Esophagus muscularis mucosa (tissue), 4 donors: ENCODE measurements at regions not wholly inside any gene's neighbourhood (a gene's known extent, or its start where the extent isn't known, plus 50 kb on each side); places are given as distances from the start of the nearest gene placed in this dataset.

Experiments used
- DNase-seq: peaks from one replicate; pipeline ENCODE4 v3.0.0-alpha.2; 2017; ENCODE audit errors: extremely low spot score
- H3K27ac ChIP-seq, 4 donors: fragments of 200-600 bp; sonication (generic); replicated peaks in 1 of 4; 1 replicate in 3 of 4; 2 replicates in 1 of 4; pipeline ENCODE4 v1.5.1; 2016 to 2019; ENCODE audit warnings: mild to moderate bottlenecking in 1 of 4
- H3K27me3 ChIP-seq, 4 donors: fragments of 200-600 bp; sonication (generic); one replicate each; pipeline versions ENCODE4 v1.5.1 to v1.6.0; 2016 to 2019
- H3K36me3 ChIP-seq, 4 donors: fragments of 200-600 bp; sonication (generic); one replicate each; pipeline ENCODE4 v1.5.1; 2016 to 2019
- H3K4me1 ChIP-seq, 4 donors: fragments of 200-600 bp; sonication (generic); one replicate each; pipeline ENCODE4 v1.5.1; 2016 to 2019
- H3K4me3 ChIP-seq, 4 donors: fragments of 200-600 bp; sonication (generic); 1 replicate in 2 of 4; 2 replicates in 2 of 4; pipeline ENCODE4 v1.5.1; 2016 to 2019; ENCODE audit warnings: mild to moderate bottlenecking in 4 of 4, moderate library complexity in 1 of 4
- H3K9me3 ChIP-seq, 4 donors: fragments of 200-600 bp; sonication (generic); 1 replicate in 3 of 4; 2 replicates in 1 of 4; pipeline ENCODE4 v1.5.1; 2016 to 2019
- EP300 ChIP-seq: sonication (generic); formaldehyde crosslinking; IDR thresholded peaks from one replicate; pipeline ENCODE4 v1.6.1; 2017; ENCODE audit warnings: antibody characterized with exemption
- POLR2A ChIP-seq: fragments of 450-650 bp; IDR thresholded peaks from one replicate; pipeline ENCODE4 v1.6.1; 2017; ENCODE audit warnings: antibody characterized with exemption, moderate library complexity, mild to moderate bottlenecking, low read depth
- POLR2AphosphoS5 ChIP-seq, 2 donors: sonication (generic); formaldehyde crosslinking; IDR thresholded peaks; one replicate each; pipeline ENCODE4 v1.6.1; 2017; ENCODE audit warnings: antibody characterized with exemption in 2 of 2
- WGBS: methylation state at CpG from one replicate; pipeline ENCODE4 v1.1.5; 2018; 5-methylcytosine and 5-hydroxymethylcytosine counted together
- intact Hi-C: fragments of 100-400 bp; cut with DNase I; formaldehyde crosslinking; loops from one replicate; pipeline ENCODE4 v1.15.1; 2023
- TF ChIP-seq, protein P1 (sequence below), 3 experiments: fragments of 200-600 bp in 2 of 3; fragments of 450-650 bp in 1 of 3; sonication (generic) in 2 of 3; IDR thresholded peaks; one replicate each; pipeline ENCODE4 v1.5.1; 2017 to 2019; ENCODE audit warnings: antibody characterized with exemption in 3 of 3, mild to moderate bottlenecking in 2 of 3, moderate library complexity in 1 of 3

DNA sequence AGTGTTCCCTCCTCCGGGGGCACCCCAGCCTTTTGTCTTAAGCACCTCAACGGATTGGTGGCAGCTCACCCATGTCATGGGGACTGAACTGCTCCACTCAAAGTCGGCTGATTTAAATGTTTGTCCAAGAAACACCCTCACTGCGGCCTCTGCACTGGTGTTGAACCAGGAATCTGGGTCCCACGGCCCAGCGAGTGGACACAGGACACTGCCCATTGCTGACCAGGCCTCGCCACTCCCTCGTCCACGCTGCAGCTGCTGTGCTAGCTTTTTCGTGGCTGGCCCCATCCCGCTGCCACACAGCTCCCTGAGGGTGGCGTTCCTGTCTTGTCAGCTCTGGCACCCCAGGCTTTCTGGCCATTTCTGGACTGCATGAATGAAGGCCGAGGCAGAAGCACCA, 646.2 kb downstream of the BRD1 start:
- WGBS: 75% methylated on average over 9 of the region's 13 CpGs
- H3K4me3 ChIP-seq: no peak overlapping the region
- peaks cover 0 to under 1% (median 0%) of the 10 kb centered on the region in 4 donors for H3K9me3 ChIP-seq
- H3K27ac ChIP-seq: no peak overlapping the region
- no peak for DNase-seq
- intact Hi-C loops: no loop called here
- no peaks in the 10 kb centered on the region for H3K36me3 ChIP-seq
- no peaks in the 10 kb centered on the region for H3K4me1 ChIP-seq
- peaks cover 0 to 77% (median 0%) of the 10 kb centered on the region in 4 donors for H3K27me3 ChIP-seq
- TF ChIP-seq POLR2AphosphoS5 (IDR thresholded peaks at IDR 0.05) (no peak), POLR2A (no peak), EP300 (no peak)
- TF ChIP-seq, protein P1, sequence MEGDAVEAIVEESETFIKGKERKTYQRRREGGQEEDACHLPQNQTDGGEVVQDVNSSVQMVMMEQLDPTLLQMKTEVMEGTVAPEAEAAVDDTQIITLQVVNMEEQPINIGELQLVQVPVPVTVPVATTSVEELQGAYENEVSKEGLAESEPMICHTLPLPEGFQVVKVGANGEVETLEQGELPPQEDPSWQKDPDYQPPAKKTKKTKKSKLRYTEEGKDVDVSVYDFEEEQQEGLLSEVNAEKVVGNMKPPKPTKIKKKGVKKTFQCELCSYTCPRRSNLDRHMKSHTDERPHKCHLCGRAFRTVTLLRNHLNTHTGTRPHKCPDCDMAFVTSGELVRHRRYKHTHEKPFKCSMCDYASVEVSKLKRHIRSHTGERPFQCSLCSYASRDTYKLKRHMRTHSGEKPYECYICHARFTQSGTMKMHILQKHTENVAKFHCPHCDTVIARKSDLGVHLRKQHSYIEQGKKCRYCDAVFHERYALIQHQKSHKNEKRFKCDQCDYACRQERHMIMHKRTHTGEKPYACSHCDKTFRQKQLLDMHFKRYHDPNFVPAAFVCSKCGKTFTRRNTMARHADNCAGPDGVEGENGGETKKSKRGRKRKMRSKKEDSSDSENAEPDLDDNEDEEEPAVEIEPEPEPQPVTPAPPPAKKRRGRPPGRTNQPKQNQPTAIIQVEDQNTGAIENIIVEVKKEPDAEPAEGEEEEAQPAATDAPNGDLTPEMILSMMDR (IDR thresholded peaks at IDR 0.05): no peak

DNA sequence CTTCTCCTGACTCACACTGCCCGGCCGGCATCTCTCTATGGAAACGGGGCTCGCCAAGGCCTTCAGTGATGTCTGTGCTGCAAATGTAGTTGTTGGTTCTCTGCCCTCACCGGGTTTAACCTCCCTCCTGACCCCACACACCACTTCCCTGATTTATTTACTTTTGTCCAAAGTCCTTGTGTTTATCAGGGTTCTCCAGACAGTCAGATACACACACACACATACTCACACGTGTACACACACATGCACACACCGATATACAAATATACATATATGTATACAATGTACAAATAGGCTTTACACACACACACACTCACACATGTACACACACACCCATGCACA, 647.0 kb downstream of the BRD1 start:
- peaks cover 0 to 69% (median 0%) of the 10 kb centered on the region in 4 donors for H3K27me3 ChIP-seq

DNA sequence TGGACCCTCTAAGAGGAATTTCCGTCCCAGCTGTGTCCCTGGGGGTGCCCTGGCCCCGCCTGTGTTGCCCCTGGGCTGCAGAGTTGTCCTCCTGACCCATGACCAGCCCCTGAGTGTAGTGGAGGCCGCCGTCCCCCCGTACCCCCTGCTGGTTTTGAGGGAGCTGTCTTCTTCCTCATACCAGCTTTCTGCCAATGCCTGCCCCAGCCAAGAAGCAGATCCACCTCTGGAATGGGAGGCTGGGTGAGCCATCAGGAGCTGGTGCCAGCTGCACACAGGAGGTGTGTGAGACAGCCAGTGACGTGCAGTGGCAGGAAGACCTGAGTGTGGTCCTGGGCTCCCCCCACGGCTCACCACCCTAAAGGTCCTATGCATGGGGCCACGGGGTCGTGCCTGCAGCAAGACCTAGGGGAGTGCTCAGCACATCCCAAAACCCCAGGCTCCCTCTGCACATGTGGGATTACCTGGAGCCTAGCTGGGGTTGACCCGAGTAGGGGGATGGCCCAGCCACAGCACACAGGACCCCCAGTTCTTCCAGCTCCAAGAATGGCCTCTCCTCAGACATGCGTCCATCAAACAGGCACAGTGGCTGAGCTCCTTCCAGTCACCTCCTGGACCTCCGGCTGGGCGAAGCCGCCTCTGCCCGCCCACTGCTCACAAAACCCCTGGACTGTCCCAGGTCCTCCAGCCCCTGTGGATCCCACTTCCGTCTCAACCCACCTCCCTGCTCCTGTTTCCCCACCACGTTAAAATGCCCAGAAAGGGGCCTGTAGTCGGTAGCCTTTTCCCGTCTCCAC, 647.6 kb downstream of the BRD1 start:
- peaks cover 0 to 64% (median 0%) of the 10 kb centered on the region in 4 donors for H3K27me3 ChIP-seq
- WGBS: 83% methylated on average over 15 of the region's 19 CpGs
- no peak overlapping the region for H3K4me3 ChIP-seq
- intact Hi-C loops: no loop called here
- no peak overlapping the region for H3K27ac ChIP-seq
- H3K36me3 ChIP-seq: no peaks in the 10 kb centered on the region
- TF ChIP-seq POLR2A: no peak
- TF ChIP-seq POLR2AphosphoS5 (IDR thresholded peaks at IDR 0.05): no peak
- TF ChIP-seq EP300: no peak
- TF ChIP-seq, protein P1 (IDR thresholded peaks at IDR 0.05): no peak
- DNase-seq: no peak
- no peaks in the 10 kb centered on the region for H3K4me1 ChIP-seq
- H3K9me3 ChIP-seq: peaks cover 0 to 3% (median 0%) of the 10 kb centered on the region in 4 donors

More for the DNA sequence above, 647.0 kb downstream of the BRD1 start:
- 84% methylated on average over 7 of the region's 7 CpGs for WGBS
- Histone ChIP-seq H3K4me1 (no peaks in the 10 kb centered on the region), H3K36me3 (no peaks in the 10 kb centered on the region), H3K27ac (no peak overlapping the region), H3K4me3 (no peak overlapping the region), H3K9me3 (peaks cover 0 to 3% (median 0%) of the 10 kb centered on the region in 4 donors)
- no peak for TF ChIP-seq POLR2AphosphoS5 (IDR thresholded peaks at IDR 0.05)
- TF ChIP-seq, protein P1 (IDR thresholded peaks at IDR 0.05): no peak
- TF ChIP-seq POLR2A: no peak
- TF ChIP-seq EP300: no peak
- DNase-seq: no peak
- intact Hi-C loops: no loop called here

DNA sequence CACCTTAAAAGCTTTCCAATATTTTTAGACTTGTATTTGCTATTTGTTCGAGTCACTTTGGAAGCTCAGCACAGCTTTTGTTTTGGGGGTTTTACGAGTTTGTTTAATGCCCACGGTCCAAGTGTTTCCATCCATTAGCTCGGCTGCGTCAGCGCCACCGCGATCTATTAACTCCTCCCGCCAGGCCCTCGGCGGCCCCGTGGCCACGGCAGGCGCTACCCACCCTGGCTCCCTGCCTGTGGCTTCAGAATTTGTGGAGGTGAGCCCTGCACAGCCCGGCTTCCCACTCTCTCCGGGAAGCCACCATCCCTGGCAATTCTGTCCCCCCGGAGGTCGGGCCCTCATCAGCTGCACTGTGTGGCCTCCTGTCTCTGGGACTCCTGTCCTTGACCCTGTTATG, 648.5 kb downstream of the BRD1 start:
- TF ChIP-seq EP300: no peak
- no peak for TF ChIP-seq POLR2AphosphoS5 (IDR thresholded peaks at IDR 0.05)
- TF ChIP-seq, protein P1 (IDR thresholded peaks at IDR 0.05): no peak
- no peak for TF ChIP-seq POLR2A
- Histone ChIP-seq H3K9me3 (peaks cover 0 to 3% (median 0%) of the 10 kb centered on the region in 4 donors), H3K4me3 (no peak overlapping the region), H3K4me1 (no peaks in the 10 kb centered on the region), H3K27me3 (peaks cover 0 to 57% (median 0%) of the 10 kb centered on the region in 4 donors), H3K27ac (no peak overlapping the region), H3K36me3 (no peaks in the 10 kb centered on the region)
- intact Hi-C loops: no loop called here
- DNase-seq: no peak
- WGBS: 92% methylated on average over 15 of the region's 18 CpGs
